GM12874 (cell line): ENCODE measurements at regions not wholly inside any gene's neighbourhood (a gene's known extent, or its start where the extent isn't known, plus 50 kb on each side); places are given as distances from the start of the nearest gene placed in this dataset.

Source experiments
- TF ChIP-seq, protein P1 (sequence below): IDR thresholded peaks from 2 replicates; pipeline ENCODE4 v1.5.1; 2011; ENCODE audit warnings: low read depth, mild to moderate bottlenecking, control low read depth, low read length, moderate library complexity; ENCODE audit not compliant: insufficient read depth

- TF ChIP-seq, protein P1, sequence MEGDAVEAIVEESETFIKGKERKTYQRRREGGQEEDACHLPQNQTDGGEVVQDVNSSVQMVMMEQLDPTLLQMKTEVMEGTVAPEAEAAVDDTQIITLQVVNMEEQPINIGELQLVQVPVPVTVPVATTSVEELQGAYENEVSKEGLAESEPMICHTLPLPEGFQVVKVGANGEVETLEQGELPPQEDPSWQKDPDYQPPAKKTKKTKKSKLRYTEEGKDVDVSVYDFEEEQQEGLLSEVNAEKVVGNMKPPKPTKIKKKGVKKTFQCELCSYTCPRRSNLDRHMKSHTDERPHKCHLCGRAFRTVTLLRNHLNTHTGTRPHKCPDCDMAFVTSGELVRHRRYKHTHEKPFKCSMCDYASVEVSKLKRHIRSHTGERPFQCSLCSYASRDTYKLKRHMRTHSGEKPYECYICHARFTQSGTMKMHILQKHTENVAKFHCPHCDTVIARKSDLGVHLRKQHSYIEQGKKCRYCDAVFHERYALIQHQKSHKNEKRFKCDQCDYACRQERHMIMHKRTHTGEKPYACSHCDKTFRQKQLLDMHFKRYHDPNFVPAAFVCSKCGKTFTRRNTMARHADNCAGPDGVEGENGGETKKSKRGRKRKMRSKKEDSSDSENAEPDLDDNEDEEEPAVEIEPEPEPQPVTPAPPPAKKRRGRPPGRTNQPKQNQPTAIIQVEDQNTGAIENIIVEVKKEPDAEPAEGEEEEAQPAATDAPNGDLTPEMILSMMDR: no peak
Measured at GRCh38 chr22:27173530-27173929, 516.1 kb downstream of the MIAT start.

GRCh38 chr22:27175021-27175838 lies 517.8 kb downstream of the MIAT start:
- TF ChIP-seq, protein P1: no peak

- TF ChIP-seq, protein P1: no peak
Measured at GRCh38 chr22:27175974-27176373, 518.6 kb downstream of the MIAT start.

GRCh38 chr22:27179161-27179560 lies 521.8 kb downstream of the MIAT start:
- TF ChIP-seq, protein P1: no peak

GRCh38 chr22:27181537-27181936 lies 524.1 kb downstream of the MIAT start:
- TF ChIP-seq, protein P1: no peak

DNA sequence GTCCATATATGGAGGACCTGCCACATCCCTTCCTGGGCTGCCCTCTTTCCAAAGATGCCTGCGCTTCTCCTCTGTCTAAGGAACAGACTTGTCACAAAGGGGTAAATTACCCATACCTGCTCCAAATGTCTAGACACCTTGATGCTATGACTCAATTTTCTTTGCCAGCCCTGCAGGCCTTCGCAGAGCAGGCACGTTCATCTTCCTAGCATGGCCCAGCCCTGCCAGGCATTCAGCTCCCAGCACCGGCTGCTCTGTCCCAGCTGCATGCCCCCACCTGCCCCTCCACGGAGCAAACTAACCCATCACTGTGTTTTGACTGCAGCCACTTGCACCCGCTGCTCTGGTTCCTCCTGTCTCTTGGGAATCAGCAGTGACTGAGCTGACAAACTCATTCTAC lies 526.1 kb downstream of the MIAT start:
- TF ChIP-seq, protein P1: no peak

DNA sequence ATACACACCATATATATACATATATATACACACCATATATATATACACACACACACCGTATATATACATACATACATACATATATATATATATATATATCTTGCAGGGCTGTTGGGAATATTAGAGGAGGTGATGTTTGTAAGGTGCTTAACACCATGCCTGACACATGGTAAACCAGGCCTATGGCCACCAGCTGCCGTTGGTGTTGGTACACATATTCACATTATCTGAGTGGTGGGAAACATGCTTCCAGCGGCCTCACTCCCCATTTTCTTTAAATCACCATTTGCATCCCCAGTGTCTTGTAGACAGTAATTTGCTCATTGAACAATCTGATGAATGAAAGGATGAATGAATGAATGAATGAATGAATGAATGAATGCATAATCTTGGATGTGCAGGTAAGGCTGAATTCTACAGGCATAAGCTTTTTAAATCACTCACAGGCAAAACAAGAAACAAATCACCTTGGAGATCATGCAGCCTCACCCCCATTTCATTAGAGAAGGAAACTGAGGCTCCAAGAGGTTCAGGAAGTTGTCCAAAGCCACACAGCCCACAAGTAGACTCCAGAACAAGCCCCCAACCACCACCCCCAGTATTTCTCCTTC lies 527.8 kb downstream of the MIAT start:
- TF ChIP-seq, protein P1: no peak
